Right hindlimb (tissue), 1 donor: ENCODE measurements at regions not wholly inside any gene's neighbourhood (a gene's known extent, or its start where the extent isn't known, plus 50 kb on each side); places are given as distances from the start of the nearest gene placed in this dataset.
A peak's percentile ranks its signal among the peaks of the same experiment; 100 is the strongest.
"Not testable (repeated sequence)": the region's sequence is repeated elsewhere in the genome, so short reads cannot be mapped to it uniquely, and the experiment has no call there.

Experiments
- DNase-seq: peaks from one replicate; pipeline ENCODE4 v3.0.0-alpha.2; 2018

GRCh38 chr7:112981966-112982365, 104.7 kb downstream of the GPR85 start:
- DNase-seq = no peak

GRCh38 chr7:112979055-112979454, 107.6 kb downstream of the GPR85 start:
- not testable (repeated sequence) for DNase-seq

GRCh38 chr7:112977244-112977955, 109.2 kb downstream of the GPR85 start:
- DNase-seq = not testable (repeated sequence)

- DNase-seq = no peak
Measured at GRCh38 chr7:112970771-112971170, 115.9 kb downstream of the GPR85 start.

- DNase-seq = no peak
Measured at GRCh38 chr7:112969946-112970345, 116.7 kb downstream of the GPR85 start.

GRCh38 chr7:112965506-112965905, 121.1 kb downstream of the GPR85 start:
- DNase-seq = no peak

- no peak for DNase-seq
Measured at GRCh38 chr7:112963634-112964033, 123.0 kb downstream of the GPR85 start.

GRCh38 chr7:112962815-112963214, 123.8 kb downstream of the GPR85 start:
- DNase-seq = no peak

GRCh38 chr7:112959276-112959675, 127.4 kb downstream of the GPR85 start:
- no peak for DNase-seq

- DNase-seq = no peak
Measured at GRCh38 chr7:112958775-112959174, 127.9 kb downstream of the GPR85 start.

GRCh38 chr7:112957901-112958300, 128.7 kb downstream of the GPR85 start:
- no peak for DNase-seq

GRCh38 chr7:112953031-112953430, 133.6 kb downstream of the GPR85 start:
- DNase-seq = not testable (repeated sequence)

- no peak for DNase-seq
Measured at GRCh38 chr7:112951070-112951469, 135.6 kb downstream of the GPR85 start.

GRCh38 chr7:112949682-112950081, 136.9 kb downstream of the GPR85 start:
- not testable (repeated sequence) for DNase-seq

- DNase-seq = no peak
Measured at GRCh38 chr7:112946350-112946749, 140.3 kb downstream of the GPR85 start.

GRCh38 chr7:112945046-112945445, 141.6 kb downstream of the GPR85 start:
- no peak for DNase-seq

- no peak for DNase-seq
Measured at GRCh38 chr7:112942981-112943380, 143.6 kb downstream of the GPR85 start.

GRCh38 chr7:112942125-112942524, 144.5 kb downstream of the GPR85 start:
- not testable (repeated sequence) for DNase-seq

- DNase-seq = no peak
Measured at GRCh38 chr7:112940314-112940732, 146.3 kb downstream of the GPR85 start.

- DNase-seq = peak; percentile 100
Measured at GRCh38 chr7:112939574-112940313, 146.9 kb downstream of the GPR85 start.

- peak; percentile 76 for DNase-seq
Measured at GRCh38 chr7:112938863-112939573, 147.6 kb downstream of the GPR85 start.

- DNase-seq = no peak
Measured at GRCh38 chr7:112937651-112938415, 147.6 kb upstream of the TMEM168 start.

GRCh38 chr7:112933598-112933997, 143.4 kb upstream of the TMEM168 start:
- DNase-seq = no peak
